Fibroblast of skin of right quadriceps (primary cell): ENCODE measurements at regions not wholly inside any gene's neighbourhood (a gene's known extent, or its start where the extent isn't known, plus 50 kb on each side); places are given as distances from the start of the nearest gene placed in this dataset.
A peak's percentile ranks its signal among the peaks of the same experiment; 100 is the strongest.

Experiments used
- DNase-seq: peaks from one replicate; pipeline ENCODE4 v3.0.0-alpha.2; 2013

DNA sequence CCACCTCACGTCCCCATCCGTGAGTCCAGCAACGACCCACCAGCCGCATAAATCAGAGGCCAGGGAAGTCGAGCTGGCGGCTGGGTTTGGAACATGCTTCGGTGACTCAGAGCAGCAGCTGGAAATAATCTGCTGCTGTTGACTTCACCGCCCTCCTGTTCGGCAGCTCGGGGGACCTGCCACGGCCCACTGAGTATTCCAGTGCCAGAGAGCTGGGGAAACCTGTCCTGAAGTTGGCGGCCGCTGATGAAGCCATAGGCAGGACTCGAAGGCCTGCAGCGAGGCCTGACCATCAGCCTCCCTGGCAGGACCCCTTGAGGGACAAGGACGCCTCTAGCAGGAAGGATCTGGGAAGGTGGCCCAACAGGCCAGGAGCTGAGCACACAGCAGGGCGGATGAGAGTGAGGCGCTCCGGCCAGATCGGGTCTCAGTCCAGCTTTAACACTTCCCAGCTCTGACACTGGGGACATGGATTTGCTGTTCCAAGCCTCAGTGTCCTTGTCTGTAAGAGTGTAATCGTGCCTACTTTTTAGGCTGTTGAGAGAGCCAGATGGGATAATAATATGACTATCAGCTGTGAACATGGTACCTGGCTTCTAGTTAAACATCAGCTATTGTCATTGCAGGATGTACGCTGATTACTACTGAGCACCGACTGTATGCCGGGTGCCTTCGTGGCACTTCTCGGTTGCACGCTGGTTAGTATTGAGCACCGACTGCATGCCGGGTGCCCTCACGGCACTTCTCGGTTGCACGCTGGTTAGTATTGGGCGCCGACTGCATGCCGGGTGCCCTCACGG lies 50.4 kb upstream of the CIBAR2 start:
- DNase-seq = peak; percentile 84

DNA sequence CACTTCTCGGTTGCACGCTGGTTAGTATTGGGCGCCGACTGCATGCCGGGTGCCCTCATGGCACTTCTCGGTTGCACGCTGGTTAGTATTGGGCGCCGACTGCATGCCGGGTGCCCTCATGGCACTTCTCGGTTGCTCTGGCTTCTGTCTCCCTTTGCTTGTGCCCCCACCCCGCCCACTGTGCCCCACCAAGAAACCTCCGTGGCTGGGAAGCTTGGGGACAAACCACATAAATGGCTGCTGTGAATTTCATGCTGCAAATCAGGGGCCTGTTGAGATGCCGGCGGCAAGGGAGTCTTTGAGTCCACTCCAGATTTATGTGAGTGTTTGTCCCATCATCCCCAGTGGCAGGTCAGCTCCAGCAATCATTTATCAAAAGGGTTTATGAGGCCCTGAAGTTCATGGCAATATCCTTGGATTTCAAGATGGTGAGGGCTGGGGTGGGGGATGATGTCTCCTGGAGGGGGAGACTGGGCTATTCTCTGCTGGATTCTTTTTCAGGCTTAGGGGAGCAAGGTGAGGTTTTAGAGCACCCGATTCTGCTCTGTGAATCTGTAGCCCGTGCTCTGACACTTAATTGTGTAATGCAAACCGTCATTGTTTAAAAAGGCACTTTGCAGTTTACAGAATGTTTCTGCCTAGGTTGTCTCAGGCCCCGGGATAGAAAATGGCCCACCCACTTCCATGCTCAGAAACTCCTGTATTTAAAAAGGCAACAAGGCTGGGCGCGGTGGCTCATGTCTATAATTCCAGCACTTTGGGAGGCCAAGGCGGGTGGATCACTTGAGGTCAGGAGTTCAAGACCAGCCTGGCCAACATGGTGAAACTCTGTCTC lies 51.2 kb upstream of the CIBAR2 start:
- DNase-seq = no peak

DNA sequence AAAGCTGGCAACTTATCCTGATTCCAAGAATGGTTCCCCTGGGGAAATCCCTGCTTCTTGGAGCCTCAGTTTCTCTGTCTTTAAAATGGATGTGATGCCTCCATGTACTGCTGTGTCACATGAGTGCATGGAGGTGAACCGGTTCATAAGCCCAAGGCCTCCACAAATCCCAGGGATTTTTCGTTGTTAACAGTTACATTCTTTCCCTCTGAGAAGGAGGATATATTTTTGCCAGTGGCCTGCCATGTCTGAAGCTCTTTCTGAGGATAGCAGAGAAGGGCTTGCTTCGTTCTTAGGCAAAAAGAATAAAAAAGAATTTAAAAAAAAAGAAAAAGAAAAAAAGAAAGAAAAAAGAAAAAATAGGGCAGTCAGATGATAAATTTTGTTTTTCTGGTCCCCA lies 52.2 kb upstream of the CIBAR2 start:
- no peak for DNase-seq

DNA sequence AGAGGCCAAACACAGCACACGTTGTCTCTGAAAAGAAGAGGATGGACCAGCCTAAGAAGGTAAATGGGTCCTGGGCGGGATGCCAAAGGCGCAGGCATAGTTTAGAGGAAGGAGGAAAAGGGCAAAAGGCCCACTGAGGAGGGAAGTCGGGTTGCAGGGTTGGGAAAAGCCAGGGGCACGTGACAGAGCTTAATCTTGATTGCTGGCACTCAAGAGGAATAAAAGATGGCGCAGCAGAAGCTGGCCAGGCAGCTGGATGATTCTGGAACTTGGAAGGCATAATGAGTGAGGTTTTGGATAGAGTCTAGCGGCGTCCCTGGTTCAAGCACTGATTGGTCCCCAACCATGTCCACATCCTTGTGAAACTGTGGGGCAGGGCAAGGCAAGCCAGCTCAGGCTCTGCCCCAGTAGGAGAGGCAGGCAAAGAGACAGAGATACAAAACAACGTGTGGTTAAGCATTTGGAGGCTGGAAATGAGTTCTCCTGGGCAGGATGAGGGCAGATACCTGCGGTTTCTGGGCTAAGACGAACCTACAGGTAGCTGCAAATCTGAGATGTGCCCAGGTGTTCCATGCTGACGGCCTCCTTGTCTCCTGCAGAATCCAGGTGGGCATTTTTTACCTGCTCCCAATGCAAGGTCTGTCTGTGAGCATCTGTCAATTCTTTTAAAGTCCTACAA lies 52.7 kb upstream of the CIBAR2 start:
- DNase-seq = no peak

DNA sequence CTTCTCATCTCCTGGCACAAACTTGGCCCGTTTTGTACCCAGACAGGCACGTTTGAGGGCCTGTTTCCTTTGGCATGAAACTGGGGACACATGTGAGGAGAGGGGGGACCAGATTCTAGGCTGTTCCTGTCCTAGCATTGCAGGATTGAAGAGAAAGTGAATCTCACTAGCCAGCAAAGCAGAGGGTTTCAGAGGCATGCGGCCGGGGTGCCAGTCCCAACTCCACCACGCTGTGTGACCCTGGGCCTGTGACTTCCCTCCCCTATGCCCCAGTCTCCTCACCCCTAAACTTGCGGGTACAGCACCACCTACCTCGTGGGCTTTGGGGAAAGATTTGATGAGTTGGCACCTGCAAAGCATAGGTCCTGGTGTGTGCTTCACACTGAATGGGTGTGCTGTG lies 53.5 kb upstream of the CIBAR2 start:
- no peak for DNase-seq

DNA sequence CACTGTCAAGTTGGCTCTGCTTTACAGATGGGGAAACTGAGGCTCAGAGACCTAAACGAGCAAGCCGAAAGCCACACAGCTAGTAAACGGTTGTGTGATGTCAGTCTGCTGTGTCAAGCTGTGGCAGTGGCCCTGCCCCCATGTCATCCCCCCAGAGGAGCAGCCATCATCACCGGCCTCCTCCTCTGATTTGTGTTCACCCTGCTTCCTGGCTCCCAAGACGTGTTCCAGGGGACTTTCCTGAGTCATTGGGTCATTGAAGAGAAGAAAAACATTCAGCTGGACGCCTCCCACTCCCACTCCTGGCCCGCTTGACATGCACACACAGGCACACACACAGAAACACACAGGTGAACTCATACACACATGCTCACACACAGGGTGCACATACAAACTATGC lies 54.0 kb upstream of the CIBAR2 start:
- no peak for DNase-seq

DNA sequence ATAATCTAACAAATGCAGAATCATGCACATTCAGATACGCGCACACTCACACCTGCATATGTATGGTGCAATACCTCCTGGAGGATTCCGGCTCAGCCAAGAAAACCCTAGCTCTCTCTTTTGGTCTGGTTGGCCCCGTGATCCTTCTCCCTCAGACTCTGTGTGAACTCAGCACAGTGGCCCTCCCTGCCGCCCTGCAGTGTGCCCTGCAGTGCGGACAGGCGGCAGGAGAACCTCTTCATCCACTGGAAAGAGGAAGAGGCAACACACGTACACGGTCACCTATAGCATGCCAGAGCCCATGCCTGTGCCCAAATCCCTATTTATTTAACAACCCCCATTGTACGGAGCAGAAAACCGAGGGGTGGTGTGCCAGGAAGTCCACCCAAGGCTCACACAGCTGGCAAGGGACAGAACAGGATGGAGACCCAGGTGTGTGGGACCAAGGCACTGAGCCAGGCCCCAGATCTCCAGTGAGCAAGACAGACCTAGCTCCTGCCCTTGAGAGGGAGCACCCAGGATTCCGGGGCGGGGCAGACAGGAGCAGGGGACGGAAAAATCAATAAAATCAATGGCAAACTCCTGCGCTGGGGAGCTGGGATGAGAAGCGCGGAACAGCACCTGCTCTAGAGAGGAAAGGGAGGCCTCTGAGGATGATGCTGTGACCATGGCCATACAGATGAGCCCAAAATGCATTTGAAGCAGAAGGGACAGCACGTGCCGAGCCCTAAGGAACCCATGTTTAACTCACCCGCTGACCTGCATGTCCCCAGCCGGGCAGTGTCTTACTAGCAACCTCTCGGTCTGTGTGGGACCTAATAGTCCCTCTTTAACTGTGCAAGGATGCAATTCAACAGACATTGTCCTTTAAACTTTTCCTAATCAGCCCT lies 54.7 kb upstream of the CIBAR2 start:
- no peak for DNase-seq

DNA sequence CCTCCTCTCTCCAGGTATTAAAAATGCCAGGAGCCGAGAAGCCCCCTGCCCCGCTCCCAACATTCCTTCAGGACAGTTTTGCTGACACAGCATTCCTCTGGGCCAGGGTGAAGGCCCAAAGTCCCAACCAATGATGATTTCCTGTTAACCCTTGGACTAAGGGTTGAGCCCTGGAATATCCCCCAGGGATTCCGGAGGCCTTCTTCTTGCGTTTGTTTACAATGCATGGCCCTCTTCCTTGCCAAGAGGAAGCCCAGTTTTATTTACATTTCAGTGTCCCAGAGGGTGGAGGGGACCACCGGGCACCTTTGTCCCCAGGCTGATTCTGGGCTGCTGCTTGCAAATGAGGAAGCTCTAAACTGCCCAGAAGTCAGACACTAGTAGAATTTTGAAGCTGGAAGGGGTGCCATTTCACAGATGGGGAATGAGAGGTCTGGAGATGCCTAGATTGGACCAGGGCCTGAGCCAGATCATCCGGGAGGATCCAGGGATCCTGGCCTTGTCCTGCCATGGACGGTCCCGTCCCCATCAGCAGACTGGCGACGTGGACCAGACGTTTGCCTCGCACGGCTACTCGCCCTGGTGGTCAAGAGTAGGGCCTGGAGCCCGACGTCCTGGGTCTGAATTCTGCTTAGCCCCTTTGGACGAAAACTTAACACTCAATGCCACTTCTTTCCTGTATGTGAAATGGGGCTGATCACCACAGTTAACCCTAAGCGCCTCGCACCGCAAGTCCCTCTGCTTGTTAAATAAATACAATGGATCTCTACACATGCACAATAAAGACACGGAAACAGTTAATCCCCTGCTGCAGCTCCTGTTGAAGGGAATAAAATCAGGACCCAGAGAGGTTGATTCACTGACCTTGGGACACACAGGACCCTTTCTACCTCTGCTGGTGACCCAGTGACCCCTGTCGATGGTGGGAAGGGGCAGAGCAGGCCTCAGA lies 55.6 kb upstream of the CIBAR2 start:
- no peak for DNase-seq

DNA sequence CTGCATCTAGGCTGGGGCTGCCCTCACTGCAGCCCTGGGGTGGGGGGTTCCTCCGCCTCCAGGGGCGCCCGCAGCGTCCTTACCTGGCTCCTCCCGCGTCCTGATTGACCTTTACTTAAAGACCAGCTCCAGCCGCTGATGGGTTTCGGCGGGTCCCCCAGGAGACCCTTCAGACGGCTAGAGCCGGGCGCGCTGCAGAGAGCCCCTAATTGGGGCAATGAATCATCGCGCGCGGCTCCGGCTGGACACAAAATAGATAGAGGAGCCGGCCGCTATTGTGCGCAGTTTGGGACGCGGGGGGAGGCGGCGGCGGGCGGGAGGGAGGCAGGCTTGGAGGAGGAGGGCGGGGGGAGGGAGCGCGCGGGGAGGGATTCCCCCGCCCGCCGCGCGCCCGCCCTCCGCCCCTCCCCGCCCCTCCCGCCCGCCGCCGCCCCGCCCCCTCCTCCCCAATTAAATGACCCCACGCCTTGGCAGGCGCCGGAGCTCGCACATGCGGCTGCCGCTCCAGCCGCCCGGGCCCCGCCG lies 56.5 kb upstream of the CIBAR2 start:
- peak; percentile 77 for DNase-seq

DNA sequence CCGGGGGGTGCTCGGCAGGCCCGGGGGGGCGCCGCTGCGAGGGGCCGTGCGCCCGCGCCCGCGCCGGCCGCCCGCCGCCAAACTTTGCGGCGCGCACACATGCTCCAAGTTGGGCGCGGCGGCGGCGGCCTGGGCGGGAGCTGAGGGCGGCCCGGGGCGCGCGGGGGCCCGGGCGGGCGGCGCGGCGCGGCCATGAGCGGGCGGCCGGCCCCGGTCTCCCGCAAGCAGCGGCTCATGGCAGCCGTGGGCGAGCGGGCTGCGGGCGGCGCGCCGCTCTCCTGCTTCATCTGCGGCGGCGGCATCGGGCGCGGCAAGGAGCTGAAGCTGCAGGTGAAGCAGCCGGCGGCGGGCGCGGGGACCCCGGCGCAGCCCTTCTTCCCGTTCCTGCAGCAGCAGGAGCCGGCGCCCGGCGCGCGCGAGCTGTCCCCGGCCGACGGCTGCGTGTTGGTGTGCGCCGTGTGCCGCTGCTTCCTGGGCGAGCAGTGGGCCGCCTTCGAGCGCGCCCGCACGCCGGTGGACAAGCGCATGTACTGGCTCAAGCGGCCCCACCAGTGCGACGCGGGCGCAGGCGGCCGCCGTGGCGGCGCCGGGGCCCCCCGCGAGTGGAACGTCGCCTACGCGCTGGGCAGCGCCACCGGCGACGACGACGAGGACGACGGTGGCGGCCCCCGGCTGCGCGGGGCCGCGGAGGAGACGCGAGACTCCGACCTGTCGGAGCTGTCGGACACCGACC lies 57.2 kb upstream of the CIBAR2 start:
- peak; percentile 29 for DNase-seq

DNA sequence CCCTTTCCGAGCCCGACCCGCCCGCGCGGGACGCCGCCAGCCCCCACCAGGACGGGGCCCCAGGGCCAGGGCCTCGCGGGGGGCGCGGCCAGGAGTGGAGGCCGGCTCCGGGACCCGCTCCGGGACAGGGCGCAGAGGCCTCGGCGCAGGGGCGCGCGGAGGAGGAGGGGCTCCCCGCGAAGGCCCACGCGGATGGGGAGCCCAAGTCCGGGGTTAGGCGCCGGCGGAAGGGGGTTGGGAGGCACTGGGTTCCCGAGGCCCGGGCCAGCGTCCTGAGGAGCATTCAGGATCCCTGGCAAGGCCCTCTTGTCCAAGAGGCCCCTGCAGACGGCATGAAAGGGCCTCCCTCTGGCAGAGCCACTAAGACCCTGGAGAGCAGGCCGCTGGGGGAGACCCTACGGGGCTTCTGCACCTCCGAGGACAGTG lies 57.8 kb upstream of the CIBAR2 start:
- no peak for DNase-seq

DNA sequence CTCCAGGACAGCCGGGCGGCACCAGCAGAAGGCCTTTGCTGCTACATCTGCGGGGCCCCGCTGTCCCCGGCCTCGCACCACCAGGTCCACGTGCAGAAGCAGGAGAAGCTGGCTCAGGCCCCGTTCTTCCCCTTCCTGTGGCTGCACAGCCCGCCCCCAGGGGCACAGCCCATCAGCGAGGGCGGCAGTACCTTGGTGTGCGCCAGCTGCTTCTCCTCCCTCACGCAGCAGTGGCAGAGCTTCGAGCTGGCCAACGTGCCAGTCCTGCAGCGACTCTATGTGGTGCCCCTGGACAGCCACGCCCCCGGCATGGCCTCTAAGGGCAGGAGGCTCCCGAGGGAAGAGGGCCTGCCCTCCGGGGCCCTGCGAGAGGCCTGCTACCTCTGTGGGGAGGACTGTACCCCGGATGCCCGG lies 58.3 kb upstream of the CIBAR2 start:
- DNase-seq = no peak

DNA sequence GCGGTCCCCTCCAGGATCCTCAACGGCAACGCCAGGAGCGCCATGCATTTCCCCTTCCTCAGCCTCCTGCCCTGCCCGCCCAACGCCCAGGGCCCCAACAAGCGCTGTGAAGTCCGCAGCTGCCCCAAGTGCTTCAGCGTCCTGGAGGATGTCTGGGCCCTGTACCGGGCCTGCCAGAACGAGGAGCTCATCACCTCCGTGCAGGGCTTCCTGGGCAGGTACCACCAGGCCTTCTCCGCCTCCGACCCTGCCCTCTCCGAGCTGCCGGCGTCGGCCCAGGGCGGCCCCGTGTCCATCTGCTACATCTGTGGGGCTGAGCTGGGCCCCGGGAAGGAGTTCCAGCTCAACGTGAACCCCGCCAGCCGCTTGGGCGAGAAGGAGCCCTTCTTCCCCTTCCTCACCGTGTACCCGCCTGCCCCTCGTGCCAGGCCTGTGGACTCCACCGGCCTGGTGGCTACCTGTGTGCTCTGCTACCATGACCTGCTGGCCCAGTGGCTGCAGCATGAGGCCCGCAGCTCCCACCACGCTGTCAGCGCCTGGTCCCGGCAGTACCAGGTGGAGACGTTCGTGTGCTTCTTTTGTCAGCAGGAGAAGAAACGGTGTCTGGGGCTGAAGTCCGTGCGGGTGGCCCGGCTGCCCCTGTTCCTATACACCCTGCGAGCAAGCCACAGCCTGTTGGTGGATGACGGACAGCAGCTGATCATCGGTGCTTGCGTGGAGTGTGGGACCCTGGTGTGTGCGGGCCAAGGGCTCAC lies 58.9 kb upstream of the CIBAR2 start:
- no peak for DNase-seq

DNA sequence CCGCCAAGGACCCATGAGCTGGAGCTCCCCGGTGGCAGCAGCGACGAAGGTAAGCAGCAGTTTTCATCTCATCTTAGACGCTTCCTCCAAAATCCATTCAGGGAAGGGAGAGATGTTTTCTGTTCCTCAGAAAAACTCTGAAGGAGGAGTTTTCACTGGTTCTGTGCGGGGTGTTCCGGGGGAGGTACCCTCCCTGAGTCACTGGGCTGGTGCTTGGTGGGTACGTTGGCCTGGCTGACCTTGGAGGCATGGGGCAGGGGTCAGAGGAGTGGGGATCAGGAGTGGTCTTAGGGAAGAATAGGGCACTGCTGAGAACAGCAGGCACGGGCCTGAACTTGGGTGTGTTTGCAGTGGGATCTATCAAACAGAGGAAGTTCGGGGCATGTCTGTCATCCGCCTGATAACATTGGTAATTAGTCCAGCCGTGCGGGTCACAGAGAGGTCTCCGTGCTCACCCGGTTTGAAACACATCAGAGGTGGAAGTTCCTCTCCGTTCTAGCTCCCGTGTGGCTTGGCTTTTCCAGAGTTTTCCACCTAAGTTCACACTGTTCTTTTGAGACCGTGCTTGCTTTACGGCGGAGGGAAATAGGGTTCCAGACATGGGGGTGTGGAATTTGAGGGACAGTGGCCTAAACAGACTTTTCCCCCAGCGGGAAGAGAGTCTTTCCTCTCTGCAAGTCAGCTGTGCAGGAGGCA lies 59.6 kb upstream of the CIBAR2 start:
- DNase-seq = no peak

DNA sequence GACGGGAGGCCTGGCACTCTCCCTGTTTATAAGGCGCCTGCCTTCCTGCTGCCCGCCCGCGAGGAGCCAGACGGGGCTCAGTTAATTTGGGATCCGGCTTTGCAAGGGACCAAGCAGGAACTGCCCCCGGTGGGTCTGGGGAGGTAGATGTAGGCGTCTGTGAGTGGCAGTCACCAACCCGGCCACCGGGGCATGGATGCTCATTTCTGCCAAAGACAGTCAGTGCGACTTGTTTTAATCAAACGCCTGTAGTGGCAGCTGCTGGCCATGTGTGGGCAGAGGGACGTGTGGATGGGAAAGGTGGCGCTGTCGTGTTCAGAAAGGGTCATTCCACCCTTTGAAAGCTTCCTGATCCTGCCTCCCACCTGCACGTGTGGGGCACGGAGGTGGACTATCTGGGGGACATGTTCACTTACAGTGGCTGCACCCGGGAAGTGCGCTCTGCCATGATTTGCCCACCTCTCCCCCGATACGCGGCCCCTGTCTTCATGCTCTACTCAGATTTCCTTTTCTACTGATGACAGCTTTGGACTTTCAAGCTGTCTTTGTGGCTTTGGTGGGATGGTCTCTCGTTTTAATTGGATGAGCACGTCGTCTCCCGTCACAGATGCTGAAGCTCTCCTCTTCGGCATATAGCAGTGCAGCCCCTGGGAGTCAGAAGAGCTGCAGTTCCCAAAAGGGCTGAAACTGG lies 60.3 kb upstream of the CIBAR2 start:
- peak; percentile 58 for DNase-seq

DNA sequence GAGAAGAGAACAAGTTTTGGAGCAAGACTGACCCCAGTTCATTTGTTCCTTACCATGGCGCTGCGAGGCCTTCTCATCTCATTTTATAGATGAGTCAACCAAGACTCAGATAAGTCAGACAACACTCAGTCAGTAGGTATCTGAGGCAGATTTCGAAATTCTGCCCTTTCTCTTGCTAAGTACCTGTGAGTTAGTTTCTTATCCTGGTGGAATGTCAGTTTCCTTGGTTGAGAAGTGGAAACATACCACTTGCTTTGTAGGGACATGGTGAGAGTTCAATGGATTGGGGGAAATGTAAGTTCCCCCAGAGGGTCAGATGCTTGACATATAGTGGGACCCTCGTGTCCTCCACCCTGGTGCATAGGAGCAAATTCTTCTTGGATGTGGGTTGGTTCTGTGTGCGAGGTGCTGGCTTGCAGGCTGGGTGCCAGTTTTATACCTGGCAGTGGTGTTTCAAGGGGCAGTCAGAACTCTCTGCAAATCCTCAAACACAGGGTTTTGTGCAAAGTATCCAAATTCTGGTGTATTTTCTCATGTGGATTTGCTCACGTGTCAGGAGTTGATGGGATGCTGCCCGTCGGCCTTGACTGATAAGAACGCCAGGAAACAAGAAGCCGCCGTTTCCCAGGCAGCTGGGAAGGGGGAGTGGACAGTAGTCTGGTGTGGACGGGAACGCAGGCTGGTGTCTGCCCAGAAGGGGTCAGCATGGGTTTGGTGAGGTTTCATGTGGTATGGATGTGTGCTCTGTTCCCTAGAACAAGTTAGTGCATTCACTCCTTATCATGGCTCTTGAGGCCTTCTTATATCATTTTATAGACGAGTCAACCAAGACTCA lies 61.1 kb upstream of the CIBAR2 start:
- DNase-seq = peak; percentile 89

DNA sequence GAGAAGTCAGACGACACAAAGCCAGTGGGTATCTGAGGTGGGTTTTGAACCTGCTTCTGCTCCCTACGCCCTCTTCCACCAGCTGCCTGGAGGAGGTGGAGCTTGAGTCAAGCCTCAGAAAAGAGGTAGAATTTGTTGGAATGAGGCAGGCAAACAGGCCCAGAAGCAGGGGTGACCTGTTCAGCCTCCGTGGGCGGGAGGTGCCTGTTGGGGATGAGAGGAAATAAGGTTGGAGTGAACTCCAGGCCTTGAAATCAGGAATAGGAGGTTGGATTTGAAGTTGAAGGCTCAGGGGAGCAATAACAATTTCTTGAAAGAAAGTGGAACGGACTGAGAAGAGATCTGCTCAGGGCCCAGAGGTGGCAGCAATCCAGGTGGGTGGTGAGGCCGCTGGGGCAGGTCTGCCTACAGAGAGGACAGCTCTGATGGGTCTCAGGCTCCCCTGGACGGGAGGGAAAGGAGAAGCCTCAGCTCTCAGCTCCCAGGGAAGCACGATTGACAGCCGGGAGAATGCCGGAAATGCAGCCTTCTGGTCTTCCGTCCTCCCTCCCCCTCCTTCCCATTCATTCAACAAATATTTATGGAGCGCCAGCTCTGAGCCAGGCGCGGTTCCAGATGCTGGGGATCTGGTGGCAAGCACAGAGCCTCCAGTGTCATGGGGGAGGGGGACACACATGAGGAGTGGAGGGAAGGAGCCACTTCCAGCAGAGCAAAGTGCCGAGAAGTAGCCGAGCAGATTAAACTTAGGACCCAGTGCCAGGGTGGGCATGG lies 61.9 kb upstream of the CIBAR2 start:
- peak; percentile 96 for DNase-seq
